HG03135 (cell line): ENCODE measurements at regions not wholly inside any gene's neighbourhood (a gene's known extent, or its start where the extent isn't known, plus 50 kb on each side); places are given as distances from the start of the nearest gene placed in this dataset.
"Not testable (repeated sequence)": the region's sequence is repeated elsewhere in the genome, so short reads cannot be mapped to it uniquely, and the experiment has no call there.

ENCODE experiments used
- ATAC-seq: cut with Tn5 transposase; IDR thresholded peaks from one replicate; pipeline ENCODE4 v1.9.1; 2021; ENCODE audit warnings: mild to moderate bottlenecking, moderate library complexity; ENCODE audit not compliant: unreplicated experiment

GRCh38 chr14:53620317-53620716 is 336.3 kb downstream of the BMP4 start:
- ATAC-seq, result no peak

GRCh38 chr14:53619691-53620231 is 336.9 kb downstream of the BMP4 start:
- no peak for ATAC-seq

GRCh38 chr14:53616536-53616935 is 340.1 kb downstream of the BMP4 start:
- ATAC-seq, result not testable (repeated sequence)

- ATAC-seq, result no peak
These were observed 341.4 kb downstream of the BMP4 start for GRCh38 chr14:53615252-53615651.

GRCh38 chr14:53613404-53614253 is 343.0 kb downstream of the BMP4 start:
- peak; percentile 97 for ATAC-seq

GRCh38 chr14:53610947-53611346 is 345.7 kb downstream of the BMP4 start:
- ATAC-seq, result no peak

- no peak for ATAC-seq
These were observed 347.6 kb downstream of the BMP4 start for GRCh38 chr14:53609009-53609408.

GRCh38 chr14:53608369-53608768 is 348.3 kb downstream of the BMP4 start:
- no peak for ATAC-seq

- no peak for ATAC-seq
These were observed 350.4 kb downstream of the BMP4 start for GRCh38 chr14:53606203-53606602.

GRCh38 chr14:53605562-53605961 is 351.1 kb downstream of the BMP4 start:
- no peak for ATAC-seq

GRCh38 chr14:53603994-53604393 is 352.6 kb downstream of the BMP4 start:
- ATAC-seq, result no peak

- no peak for ATAC-seq
These were observed 355.2 kb downstream of the BMP4 start for GRCh38 chr14:53601409-53601808.

GRCh38 chr14:53599221-53599945 is 357.2 kb downstream of the BMP4 start:
- no peak for ATAC-seq

- ATAC-seq, result no peak
These were observed 359.6 kb downstream of the BMP4 start for GRCh38 chr14:53596853-53597525.

GRCh38 chr14:53591816-53592215 is 364.8 kb downstream of the BMP4 start:
- ATAC-seq, result no peak

GRCh38 chr14:53581504-53581903 is 375.1 kb downstream of the BMP4 start:
- ATAC-seq, result no peak

GRCh38 chr14:53571641-53572328 is 384.8 kb downstream of the BMP4 start:
- ATAC-seq, result no peak

GRCh38 chr14:53570411-53571387 is 385.9 kb downstream of the BMP4 start:
- peak; percentile 96 for ATAC-seq

- no peak for ATAC-seq
These were observed 387.2 kb downstream of the BMP4 start for GRCh38 chr14:53569446-53569845.
